ENCODE measurements at regions not wholly inside any gene's neighbourhood (a gene's known extent, or its start where the extent isn't known, plus 50 kb on each side); places are given as distances from the start of the nearest gene placed in this dataset.
"Not testable (repeated sequence)": the region's sequence is repeated elsewhere in the genome, so short reads cannot be mapped to it uniquely, and the experiment has no call there.

DNA sequence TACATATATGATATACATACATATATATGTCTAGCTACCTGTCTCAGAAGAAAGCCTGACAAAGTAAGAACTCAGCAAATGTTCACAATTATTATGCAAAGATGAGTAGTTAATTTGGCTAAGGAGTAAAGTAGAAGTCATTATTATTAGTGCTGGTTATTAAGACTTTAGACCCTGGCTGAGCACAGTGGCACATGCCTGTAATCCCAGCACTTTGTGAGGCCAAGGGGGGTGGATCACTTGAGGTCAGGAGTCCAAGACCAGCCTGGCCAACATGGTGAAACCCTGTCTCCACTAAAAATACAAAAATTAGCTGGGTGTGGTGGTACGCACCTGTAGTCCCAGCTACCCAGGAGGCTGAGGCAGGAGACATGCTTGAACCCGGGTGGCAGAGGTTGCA lies 71.8 kb upstream of the MELK start:
- not testable (repeated sequence) for TF ChIP-seq CTCF (conservative IDR thresholded peaks at IDR 0.05); EZH2 (IDR thresholded peaks at IDR 0.05; ENCODE audit: low read depth)

All from PC-9 (cell line).